Urinary bladder (tissue), 3 donors: ENCODE measurements at regions not wholly inside any gene's neighbourhood (a gene's known extent, or its start where the extent isn't known, plus 50 kb on each side); places are given as distances from the start of the nearest gene placed in this dataset.

Experiments used
- DNase-seq: peaks from one replicate; pipeline ENCODE4 v3.0.0-alpha.2; 2015; ENCODE audit errors: extremely low spot score
- H3K27ac ChIP-seq: one replicate; pipeline ENCODE4 v1.5.1; 2013; ENCODE audit warnings: low read depth, mild to moderate bottlenecking, moderate library complexity
- H3K36me3 ChIP-seq: one replicate; pipeline ENCODE4 v1.6.1; 2013; ENCODE audit warnings: mild to moderate bottlenecking, moderate library complexity; ENCODE audit not compliant: insufficient read depth
- H3K4me1 ChIP-seq: one replicate; pipeline ENCODE4 v1.6.1; 2013; ENCODE audit warnings: mild to moderate bottlenecking, moderate library complexity; ENCODE audit not compliant: insufficient read depth
- H3K4me3 ChIP-seq: one replicate; pipeline ENCODE4 v1.5.1; 2013; ENCODE audit warnings: low read depth, low read length
- WGBS: extraction: QIAGEN DNeasy Blood & Tissue Kit; methylation state at CpG from one replicate; pipeline ENCODE4 v1.1.7; 2013; 5-methylcytosine and 5-hydroxymethylcytosine counted together
- donor health status: healthy with polysubstance abuse.
- donor health status: healthy.

DNA sequence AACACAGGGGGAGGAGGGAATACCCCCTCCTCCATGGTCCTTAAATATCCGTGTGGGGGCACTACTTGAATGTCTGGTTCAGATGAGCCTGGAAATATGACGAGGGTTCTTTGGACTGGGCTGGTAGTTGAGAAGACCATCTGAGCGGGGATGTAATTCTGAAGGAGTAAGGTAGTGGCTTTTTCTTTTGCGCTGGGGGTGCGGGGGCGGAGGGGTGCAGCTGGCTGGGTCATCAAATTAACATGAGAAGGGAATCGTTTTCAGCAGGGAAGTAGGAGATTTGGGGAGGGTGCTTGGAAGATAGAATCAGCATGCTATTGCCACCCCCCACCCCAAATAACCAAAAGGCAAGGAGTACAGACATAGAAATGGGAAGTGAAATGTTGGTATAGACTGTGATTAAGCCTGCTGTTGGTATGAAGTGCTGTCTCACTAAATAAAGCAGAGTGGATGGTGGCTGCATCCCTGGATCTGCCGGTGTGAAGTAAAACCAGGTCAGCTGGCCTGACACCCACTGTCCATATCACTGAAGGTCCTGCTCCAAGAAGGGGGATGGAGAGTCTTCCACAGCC lies 121.9 kb upstream of the HSD17B12 start:
- H3K36me3 ChIP-seq, result no peaks in the 10 kb centered on the region
- no peak overlapping the region for H3K27ac ChIP-seq
- no peak for DNase-seq
- 11% methylated on average over 8 of the region's 8 CpGs for WGBS
- H3K4me1 ChIP-seq, result no peaks in the 10 kb centered on the region
- H3K4me3 ChIP-seq, result no peak overlapping the region

DNA sequence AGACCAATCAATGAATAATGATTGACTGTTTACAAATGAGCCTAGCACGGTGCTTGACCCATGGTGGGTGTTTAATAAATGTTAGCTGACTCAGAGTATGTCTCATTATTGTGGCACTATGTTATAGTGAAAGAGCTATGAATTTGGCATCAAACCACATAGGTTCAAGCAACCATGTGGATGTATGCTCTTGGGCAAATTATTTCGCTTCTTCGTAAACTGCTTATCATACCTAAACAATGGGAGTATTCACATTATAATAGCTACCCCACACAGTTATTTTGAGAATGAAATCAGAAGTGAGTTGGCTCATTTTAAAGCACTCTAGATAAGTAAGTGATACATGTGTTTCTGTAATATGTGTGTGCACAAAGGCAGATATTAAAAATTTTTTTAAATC lies 118.7 kb upstream of the HSD17B12 start:
- 81% methylated on average over 3 of the region's 3 CpGs for WGBS
- Histone ChIP-seq H3K27ac (no peak overlapping the region), H3K36me3 (no peaks in the 10 kb centered on the region), H3K4me3 (no peak overlapping the region), H3K4me1 (no peaks in the 10 kb centered on the region)
- no peak for DNase-seq

DNA sequence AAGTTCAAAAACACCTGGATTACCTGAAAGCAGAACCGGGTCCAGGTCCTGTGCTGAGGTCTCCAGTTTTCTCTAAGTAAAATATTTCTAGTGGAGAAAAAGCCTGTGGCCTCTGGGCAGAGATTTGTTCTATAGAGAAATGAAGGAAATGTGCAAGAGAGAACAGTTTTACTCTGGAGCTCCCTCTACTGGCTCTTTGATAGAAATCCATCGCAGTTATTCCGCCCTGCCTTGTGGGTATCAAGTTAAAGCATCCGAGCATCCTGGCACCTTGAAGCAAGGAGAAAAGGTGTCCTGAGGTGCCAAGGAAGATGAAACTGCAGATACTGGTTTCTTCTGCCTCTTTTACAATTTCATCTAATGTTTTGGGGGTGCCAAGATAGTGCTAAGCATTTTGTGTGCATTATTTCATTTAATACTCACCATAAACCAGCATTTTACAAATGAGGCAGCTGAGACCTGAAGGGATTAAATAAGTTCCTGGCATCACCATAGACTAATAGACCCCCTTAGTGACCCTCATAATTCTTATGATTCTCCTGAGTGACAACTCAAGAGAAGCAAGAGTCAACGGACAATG lies 113.1 kb upstream of the HSD17B12 start:
- 18% methylated on average over 5 of the region's 5 CpGs for WGBS
- no peaks in the 10 kb centered on the region for H3K36me3 ChIP-seq
- H3K27ac ChIP-seq, result no peak overlapping the region
- H3K4me3 ChIP-seq, result no peak overlapping the region
- no peak for DNase-seq
- no peaks in the 10 kb centered on the region for H3K4me1 ChIP-seq

DNA sequence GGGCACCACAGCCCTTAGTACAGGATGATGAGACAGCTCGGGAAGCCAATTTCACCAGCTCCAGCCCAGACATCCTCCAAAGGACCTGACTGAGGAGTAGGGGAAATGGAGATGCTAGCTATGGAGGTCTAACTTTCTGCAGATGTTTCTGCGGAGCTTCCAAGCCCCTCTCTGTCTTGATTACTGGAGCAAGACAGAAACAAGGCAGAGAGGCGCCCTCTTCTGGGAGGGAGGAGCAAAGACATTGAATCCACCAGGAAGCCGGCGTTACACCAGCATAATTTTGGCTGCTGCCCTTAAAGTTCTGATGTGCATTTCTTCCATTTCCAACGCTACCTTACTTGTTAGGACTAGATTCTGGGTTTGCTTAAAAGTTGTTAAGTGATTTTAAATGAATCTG lies 107.3 kb upstream of the HSD17B12 start:
- H3K4me3 ChIP-seq, result no peak overlapping the region
- H3K4me1 ChIP-seq, result no peaks in the 10 kb centered on the region
- no peaks in the 10 kb centered on the region for H3K36me3 ChIP-seq
- WGBS, result 9% methylated on average over 6 of the region's 6 CpGs
- no peak for DNase-seq
- no peak overlapping the region for H3K27ac ChIP-seq

DNA sequence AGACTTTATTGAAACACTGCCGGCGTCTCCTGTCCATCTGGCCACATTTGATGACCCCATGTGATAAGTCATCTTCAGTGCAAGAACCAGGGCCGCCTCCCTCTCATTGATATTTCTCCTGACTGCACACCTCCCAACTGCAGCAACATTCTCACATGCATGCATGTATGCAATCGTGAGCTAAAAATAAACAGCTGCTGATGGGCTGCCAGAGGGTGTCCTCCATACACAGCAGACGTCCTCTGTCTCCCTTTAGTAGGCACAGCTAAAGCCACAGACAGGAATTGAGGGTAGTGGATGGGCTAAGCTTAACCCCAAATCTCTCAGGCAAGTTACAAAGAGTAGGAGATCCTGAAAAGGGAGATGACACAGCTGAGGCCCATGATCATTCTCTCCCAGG lies 106.7 kb upstream of the HSD17B12 start:
- 28% methylated on average over 5 of the region's 5 CpGs for WGBS
- no peak for DNase-seq
- Histone ChIP-seq H3K4me1 (no peaks in the 10 kb centered on the region), H3K4me3 (no peak overlapping the region), H3K27ac (no peak overlapping the region), H3K36me3 (no peaks in the 10 kb centered on the region)

DNA sequence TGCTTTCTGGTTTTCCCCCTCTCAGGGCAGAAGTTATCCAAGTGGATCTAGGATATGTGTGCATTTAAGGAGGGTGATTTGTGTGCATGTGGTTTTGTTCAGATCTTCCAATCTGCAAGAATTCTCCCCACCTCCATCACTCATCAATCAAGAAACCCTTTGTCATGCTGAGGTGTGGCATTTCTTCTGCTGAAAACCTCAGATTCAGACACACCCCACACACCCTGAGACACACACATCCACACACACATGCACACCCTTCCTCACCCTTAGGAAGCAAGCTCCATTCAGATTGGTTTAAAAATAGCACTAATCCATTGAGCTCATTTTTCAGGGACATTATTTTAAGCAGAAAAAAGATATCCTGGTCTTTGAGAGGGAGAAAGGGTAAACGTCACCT lies 106.1 kb upstream of the HSD17B12 start:
- H3K4me3 ChIP-seq, result no peak overlapping the region
- DNase-seq, result no peak
- H3K36me3 ChIP-seq, result no peaks in the 10 kb centered on the region
- no peak overlapping the region for H3K27ac ChIP-seq
- no peaks in the 10 kb centered on the region for H3K4me1 ChIP-seq
- WGBS, result 13% methylated on average over 1 of the region's 1 CpG

DNA sequence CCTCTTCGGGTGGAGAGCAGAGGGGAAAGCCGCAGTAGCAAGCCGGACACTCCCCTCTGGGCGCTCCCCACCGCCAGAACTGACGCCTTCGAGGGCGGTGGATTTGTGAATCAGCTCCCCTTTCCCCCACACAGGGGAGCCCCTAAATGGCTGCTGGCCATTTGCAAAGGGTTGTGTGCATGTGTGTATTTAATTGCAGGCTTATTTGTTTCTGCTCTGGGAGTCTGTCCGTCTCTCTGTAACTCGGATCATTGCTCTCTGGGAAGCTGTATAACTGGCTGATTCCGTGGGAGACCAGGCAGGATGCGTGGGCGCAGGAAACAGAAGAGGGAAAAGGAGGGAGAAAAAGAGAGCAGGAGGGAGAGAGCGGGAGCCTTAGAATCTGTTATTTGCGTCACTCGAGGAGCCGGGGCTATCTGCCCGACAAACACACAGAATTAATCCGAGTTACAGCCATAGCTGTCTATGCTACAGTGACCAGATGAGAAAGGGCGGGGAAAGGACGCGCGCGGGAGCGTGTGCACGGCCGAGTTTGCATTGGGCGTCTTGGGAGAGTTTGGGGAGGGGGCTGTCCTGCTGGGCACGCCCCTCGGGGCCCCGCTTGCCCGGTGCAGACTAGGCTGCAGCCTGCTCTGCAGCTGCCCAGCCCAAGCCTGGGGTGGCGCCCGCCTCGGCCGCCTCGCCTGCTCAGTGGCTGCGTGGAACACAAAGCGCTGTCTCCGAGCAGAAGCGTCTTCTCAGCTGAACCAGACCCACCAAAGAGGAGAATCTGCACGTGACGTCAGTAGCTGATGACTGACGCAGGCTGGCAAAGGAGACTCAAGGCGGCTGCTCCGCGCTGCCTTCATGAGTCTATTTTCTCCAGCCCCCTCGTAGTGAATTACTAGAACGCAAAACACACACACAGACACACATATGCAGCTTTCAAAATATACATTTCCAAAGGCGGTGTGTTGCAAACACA lies 105.3 kb upstream of the HSD17B12 start:
- Histone ChIP-seq H3K4me3 (peak overlapping the region; percentile 14), H3K36me3 (no peaks in the 10 kb centered on the region), H3K4me1 (no peaks in the 10 kb centered on the region), H3K27ac (no peak overlapping the region)
- under 1% methylated on average over 50 of the region's 50 CpGs for WGBS
- DNase-seq, result no peak

DNA sequence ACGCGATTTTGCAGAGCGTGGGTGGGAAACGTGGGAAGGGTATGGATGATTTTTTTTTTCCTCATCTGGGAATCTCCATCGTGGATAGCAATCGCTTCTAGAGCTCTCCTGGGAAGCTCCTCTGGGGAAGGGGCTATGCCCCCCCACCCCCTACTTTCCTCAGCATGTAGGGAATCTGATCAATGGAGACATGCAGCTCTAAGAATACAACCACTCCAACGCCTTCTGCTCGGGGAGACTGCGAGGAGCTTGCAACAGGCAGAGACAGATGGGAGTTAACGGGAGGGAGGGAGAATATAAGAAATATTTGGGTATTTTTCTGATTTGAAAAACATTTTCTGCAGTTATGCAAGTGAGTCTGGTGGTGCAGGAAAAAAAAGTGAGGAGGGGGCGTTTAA lies 104.6 kb upstream of the HSD17B12 start:
- DNase-seq, result no peak

DNA sequence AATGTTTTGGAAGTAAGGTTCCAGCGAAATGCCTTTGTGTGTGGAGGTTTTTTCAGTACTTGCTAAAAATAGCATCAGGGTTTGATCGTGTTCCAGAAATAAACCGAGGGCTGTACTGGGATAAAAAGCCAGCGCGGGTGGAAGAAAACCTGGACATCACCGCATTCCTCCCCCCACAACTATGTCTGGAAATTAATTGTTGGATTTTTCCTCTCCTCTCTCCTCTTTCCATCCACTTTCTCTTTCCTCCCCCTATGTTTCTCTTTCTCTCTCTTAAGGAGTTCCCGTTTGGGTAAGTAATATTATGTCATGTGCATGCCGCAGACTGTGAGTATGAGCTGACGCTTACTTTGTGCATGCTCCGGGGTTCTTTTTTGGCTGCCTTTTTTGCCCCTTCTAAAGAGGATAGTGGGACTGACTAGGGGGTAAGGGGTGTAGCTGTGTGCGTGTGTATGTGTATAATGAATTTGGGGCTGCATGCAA lies 104.2 kb upstream of the HSD17B12 start:
- 3% methylated on average over 11 of the region's 11 CpGs for WGBS

More for the DNA sequence above, 104.6 kb upstream of the HSD17B12 start:
- H3K4me3 ChIP-seq, result no peak overlapping the region
- no peaks in the 10 kb centered on the region for H3K4me1 ChIP-seq
- WGBS, result 2% methylated on average over 11 of the region's 11 CpGs
- H3K36me3 ChIP-seq, result no peaks in the 10 kb centered on the region
- no peak overlapping the region for H3K27ac ChIP-seq

DNA sequence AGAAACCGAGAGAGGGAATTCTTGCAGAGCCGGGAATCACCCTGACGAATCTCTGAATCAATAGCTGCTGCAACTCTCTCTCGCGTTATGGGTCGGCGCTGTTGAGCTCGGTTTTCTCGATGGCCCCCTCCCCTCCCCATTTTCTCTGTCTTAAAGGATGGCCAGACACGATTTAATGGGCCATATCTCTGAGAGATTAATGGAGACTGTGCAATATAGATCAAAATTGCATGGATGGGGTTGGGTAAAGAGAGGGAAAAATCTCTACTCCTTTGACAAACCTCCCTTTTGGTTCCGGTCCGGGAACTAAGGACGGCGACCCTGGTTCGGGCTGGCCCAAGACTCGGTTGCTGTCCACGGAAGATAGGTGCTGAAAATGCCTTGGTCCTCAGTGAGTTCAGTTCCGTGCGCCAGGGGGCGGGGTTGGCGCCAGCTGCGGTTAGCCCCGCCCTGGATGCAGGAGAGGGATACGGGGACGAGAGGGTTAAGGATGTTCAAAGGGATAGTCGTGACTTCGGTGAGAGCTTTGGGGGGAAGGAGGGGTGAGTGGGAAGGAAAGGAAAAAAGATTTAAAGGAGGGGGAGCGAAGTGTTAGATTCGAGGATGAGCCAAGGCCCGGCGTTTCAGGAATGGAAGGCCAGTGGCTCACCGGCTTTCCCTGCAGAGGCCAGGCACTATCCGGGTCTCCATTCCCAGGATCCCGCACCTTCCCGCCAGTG lies 103.6 kb upstream of the HSD17B12 start:
- H3K4me3 ChIP-seq, result no peak overlapping the region
- no peak overlapping the region for H3K27ac ChIP-seq
- H3K4me1 ChIP-seq, result peaks cover 2% of the 10 kb centered on the region
- H3K36me3 ChIP-seq, result no peaks in the 10 kb centered on the region
- WGBS, result under 1% methylated on average over 35 of the region's 35 CpGs
- no peak for DNase-seq

More for the DNA sequence above, 104.2 kb upstream of the HSD17B12 start:
- H3K27ac ChIP-seq, result no peak overlapping the region
- H3K4me3 ChIP-seq, result no peak overlapping the region
- no peaks in the 10 kb centered on the region for H3K36me3 ChIP-seq
- DNase-seq, result no peak
- H3K4me1 ChIP-seq, result no peaks in the 10 kb centered on the region

DNA sequence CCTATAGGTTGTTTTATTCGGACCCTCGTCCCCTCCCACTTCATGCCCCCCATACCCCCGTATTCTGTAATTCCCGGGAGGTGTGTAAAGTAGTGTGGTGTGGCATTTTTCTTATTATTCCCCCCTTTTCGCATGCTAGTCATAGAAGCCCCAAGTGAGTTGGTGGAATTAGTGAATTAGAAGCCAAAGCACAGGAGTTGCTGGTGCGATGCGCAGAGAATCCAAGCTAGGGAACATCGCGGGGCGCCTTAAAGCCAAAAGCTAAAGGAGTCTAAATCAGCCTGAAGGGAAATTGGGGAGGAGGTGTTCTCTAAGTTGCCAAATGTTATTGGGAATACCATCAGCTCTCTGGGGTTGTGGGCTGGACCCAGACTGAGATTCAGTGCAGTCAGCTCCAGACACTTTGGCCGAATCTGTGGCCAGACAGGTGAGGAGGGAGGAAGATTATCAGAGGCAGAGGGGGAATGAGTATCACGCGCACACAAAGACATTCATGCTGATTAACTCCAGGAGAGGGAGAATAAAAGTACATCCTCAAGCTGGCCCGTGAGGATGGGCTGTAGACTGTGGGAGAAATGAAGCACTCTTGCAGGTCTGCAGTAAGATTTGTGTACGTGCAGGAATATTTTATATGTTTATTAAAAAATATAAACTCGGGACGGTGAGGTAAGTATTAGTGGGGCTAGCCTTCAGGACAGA lies 102.8 kb upstream of the HSD17B12 start:
- peaks cover 2% of the 10 kb centered on the region for H3K4me1 ChIP-seq
- H3K4me3 ChIP-seq, result no peak overlapping the region
- H3K27ac ChIP-seq, result no peak overlapping the region
- H3K36me3 ChIP-seq, result no peaks in the 10 kb centered on the region
- DNase-seq, result no peak
- WGBS, result 6% methylated on average over 17 of the region's 17 CpGs

DNA sequence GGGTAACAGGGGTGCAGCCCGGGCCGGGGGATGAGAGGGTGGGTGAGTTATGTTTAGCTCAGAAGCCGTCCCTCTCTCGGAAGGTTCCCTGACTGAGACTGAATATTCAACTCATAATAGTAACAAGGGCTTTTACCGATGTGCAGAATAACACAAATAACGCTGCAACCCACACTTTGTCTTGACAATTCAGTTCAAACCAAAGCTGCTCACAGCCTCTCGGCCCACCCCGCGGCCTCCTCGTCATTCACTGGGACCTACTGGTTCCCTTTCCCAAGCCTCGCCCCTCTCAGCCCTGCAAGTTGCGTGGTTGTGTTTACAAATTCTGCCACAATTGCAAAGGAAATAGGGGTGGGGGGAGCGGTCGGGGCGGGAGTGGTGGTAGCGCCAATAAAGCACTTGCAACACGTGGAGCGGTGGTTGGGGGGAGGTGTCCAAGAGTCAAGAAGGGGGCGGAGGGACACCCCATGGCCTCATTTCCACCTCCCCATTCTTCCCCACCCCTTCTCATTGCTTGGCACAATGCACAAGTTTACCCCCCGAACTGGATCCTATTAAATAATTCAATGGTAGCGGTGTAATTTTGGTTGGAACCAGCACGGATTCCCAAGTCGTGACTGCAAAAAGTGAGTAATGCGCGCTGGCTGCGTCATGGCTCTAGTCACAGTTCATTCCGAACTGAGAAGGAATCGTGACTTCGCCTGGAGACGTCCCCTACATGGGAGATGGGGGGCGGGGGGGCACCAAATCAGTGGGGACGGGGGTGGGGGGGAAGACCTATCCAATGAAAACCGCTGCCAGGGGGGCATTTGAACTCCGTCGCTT lies 102.0 kb upstream of the HSD17B12 start:
- Histone ChIP-seq H3K4me3 (peak overlapping the region; percentile 41), H3K4me1 (peaks cover 2% of the 10 kb centered on the region), H3K27ac (no peak overlapping the region), H3K36me3 (no peaks in the 10 kb centered on the region)
- no peak for DNase-seq
- WGBS, result 2% methylated on average over 35 of the region's 35 CpGs
